SK-N-SH treated with all-trans-retinoic acid at 6 μM for 48 hours (cell line): ENCODE measurements at regions not wholly inside any gene's neighbourhood (a gene's known extent, or its start where the extent isn't known, plus 50 kb on each side); places are given as distances from the start of the nearest gene placed in this dataset.

Experiments
- BACH2 ChIP-seq: fragments of 250-450 bp; sonication (Bioruptor Pico); IDR thresholded peaks from 2 replicates; pipeline ENCODE4 v1.9.0; 2021; ENCODE audit warnings: mild to moderate bottlenecking, borderline replicate concordance
- POU6F1 ChIP-seq: fragments of 250-450 bp; sonication (Bioruptor Pico); IDR thresholded peaks from 2 replicates; pipeline ENCODE4 v1.8.0; 2021; ENCODE audit warnings: low read depth, mild to moderate bottlenecking, moderate library complexity, borderline replicate concordance

GRCh38 chr9:30244877-30245276 lies 2139.6 kb upstream of the ACO1 start:
- TF ChIP-seq BACH2 (CRISPR knock-in tag) (no peak), POU6F1 (no peak)
